B cell (primary cell): ENCODE measurements at regions not wholly inside any gene's neighbourhood (a gene's known extent, or its start where the extent isn't known, plus 50 kb on each side); places are given as distances from the start of the nearest gene placed in this dataset.

ENCODE experiments used
- ATAC-seq: fragments of 200-7000 bp; cut with Tn5 transposase; one replicate; pipeline ENCODE4 v1.10.0; 2021; ENCODE audit warnings: low read depth, mild to moderate bottlenecking, moderate number of reproducible peaks, moderate library complexity
- CTCF ChIA-PET: fragments of 350-600 bp; sonication (Branson Sonifier 250); formaldehyde crosslinking; loops from one replicate; lab custom pipeline; 2021; ENCODE audit warnings: antibody characterized with exemption, inconsistent platforms; lab: Charles Lee
- POLR2A ChIA-PET: fragments of 350-600 bp; sonication (Branson Sonifier 250); formaldehyde crosslinking; loops from one replicate; lab custom pipeline; 2021; ENCODE audit warnings: antibody characterized with exemption; lab: Charles Lee
- DNase-seq: peaks from one replicate; pipeline ENCODE4 v3.0.0; 2013
- H2AFZ ChIP-seq: 2 replicates; pipeline ENCODE4 v1.6.1; 2012; ENCODE audit warnings: mild to moderate bottlenecking, low read depth, low read length; ENCODE audit not compliant: insufficient read depth, poor library complexity, severe bottlenecking
- H3K27ac ChIP-seq, 2 donors: 1 replicate in 1 of 2; 2 replicates in 1 of 2; pipeline ENCODE4 v1.5.1; 2012 to 2013; ENCODE audit warnings: low read length in 2 of 2, mild to moderate bottlenecking in 2 of 2, moderate library complexity in 1 of 2
- H3K27me3 ChIP-seq, 4 experiments: fragments of 200-600 bp in 1 of 4; sonication (generic) in 1 of 4; replicated peaks in 1 of 4; 1 replicate in 2 of 4; 2 replicates in 2 of 4; pipeline versions ENCODE4 v1.6.1 to v1.7.0; 2013 to 2016; ENCODE audit warnings: low read length in 3 of 4, mild to moderate bottlenecking in 2 of 4, mixed read lengths in 1 of 4, moderate library complexity in 1 of 4; ENCODE audit not compliant: insufficient read depth in 4 of 4, control insufficient read depth in 3 of 4; ENCODE audit errors: control extremely low read depth in 1 of 4
- H3K36me3 ChIP-seq, 2 experiments: replicated peaks in 1 of 2; 1 replicate in 1 of 2; 2 replicates in 1 of 2; pipeline versions ENCODE4 v1.6.1 to v1.7.1; 2013; ENCODE audit warnings: low read length in 1 of 2; ENCODE audit not compliant: insufficient read depth in 2 of 2, control insufficient read depth in 1 of 2; ENCODE audit errors: control extremely low read depth in 1 of 2, extremely low read depth in 1 of 2
- H3K4me1 ChIP-seq, 2 donors: fragments of 200-600 bp in 1 of 2; sonication (generic) in 1 of 2; 1 replicate in 1 of 2; 2 replicates in 1 of 2; pipeline versions ENCODE4 v1.5.1 to v1.6.1; 2013 to 2017; ENCODE audit warnings: low read length in 2 of 2; ENCODE audit not compliant: control insufficient read depth in 2 of 2, insufficient read depth in 2 of 2
- H3K4me2 ChIP-seq: replicated peaks from 2 replicates; pipeline ENCODE3; 2012; ENCODE audit warnings: mild to moderate bottlenecking, low read depth, low read length; ENCODE audit not compliant: poor library complexity, severe bottlenecking
- H3K4me3 ChIP-seq, 5 experiments: fragments of 200-600 bp in 1 of 5; sonication (generic) in 1 of 5; 1 replicate in 3 of 5; 2 replicates in 2 of 5; pipeline versions ENCODE4 v1.5.1 to v1.7.0; 2011 to 2016; ENCODE audit warnings: low read length in 4 of 5, mild to moderate bottlenecking in 4 of 5, low read depth in 2 of 5, control low read depth in 1 of 5, moderate library complexity in 1 of 5; ENCODE audit not compliant: insufficient read depth in 1 of 5; ENCODE audit errors: control extremely low read depth in 1 of 5, extremely low read depth in 1 of 5
- H3K79me2 ChIP-seq: fragments of 200-600 bp; sonication (generic); one replicate; pipeline ENCODE4 v1.6.0; 2016; ENCODE audit warnings: low read length; ENCODE audit not compliant: control insufficient read depth, insufficient read depth
- H3K9ac ChIP-seq: fragments of 200-600 bp; sonication (generic); 2 replicates; pipeline ENCODE4 v1.6.1; 2017; ENCODE audit warnings: mild to moderate bottlenecking, low read length, moderate library complexity
- H3K9me3 ChIP-seq, 3 donors: one replicate each; pipeline versions ENCODE4 v1.6.1 to v1.7.1; 2013; ENCODE audit warnings: low read length in 2 of 3; ENCODE audit not compliant: control insufficient read depth in 2 of 3, insufficient read depth in 1 of 3; ENCODE audit errors: control extremely low read depth in 1 of 3
- H4K20me1 ChIP-seq: 2 replicates; pipeline ENCODE4 v1.6.0; 2012; ENCODE audit warnings: mild to moderate bottlenecking, low read length; ENCODE audit not compliant: insufficient read depth, control insufficient read depth, poor library complexity, severe bottlenecking
- H3K27ac Mint-ChIP-seq: one replicate; pipeline ENCODE4 v1.8.0; 2021; ENCODE audit warnings: mixed read lengths
- H3K27me3 Mint-ChIP-seq: one replicate; pipeline ENCODE4 v1.8.0; 2021; ENCODE audit warnings: mixed read lengths
- H3K4me1 Mint-ChIP-seq: one replicate; pipeline ENCODE4 v1.8.0; 2021; ENCODE audit warnings: mixed read lengths
- H3K4me3 Mint-ChIP-seq: one replicate; pipeline ENCODE4 v1.8.0; 2021; ENCODE audit warnings: mixed read lengths
- H3K9me3 Mint-ChIP-seq: one replicate; pipeline ENCODE4 v1.8.0; 2022; ENCODE audit warnings: mixed read lengths; ENCODE audit not compliant: insufficient read depth
- CTCF ChIP-seq: fragments of 200-600 bp; IDR thresholded peaks from one replicate; pipeline ENCODE4 v1.8.0; 2022; ENCODE audit warnings: antibody characterized with exemption, mild to moderate bottlenecking
- EZH2 ChIP-seq: IDR thresholded peaks from 2 replicates; pipeline ENCODE4 v1.6.1; 2012; ENCODE audit warnings: borderline replicate concordance, low read depth, mild to moderate bottlenecking, moderate library complexity, low read length; ENCODE audit not compliant: insufficient read depth, poor library complexity, severe bottlenecking
- WGBS: methylation state at CpG from one replicate; pipeline ENCODE4 v1.1.5; 2013; ENCODE audit warnings: missing lambda C conversion rate; ENCODE audit not compliant: insufficient coverage; 5-methylcytosine and 5-hydroxymethylcytosine counted together
- intact Hi-C: fragments of 100-400 bp; cut with micrococcal nuclease; formaldehyde crosslinking; loops from one replicate; pipeline ENCODE4 v1.10.0; 2022

- no peaks in the 10 kb centered on the region for H3K79me2 ChIP-seq
- no peaks in the 10 kb centered on the region for H3K4me1 ChIP-seq
- no peak for ATAC-seq
- no peak overlapping the region for H3K4me3 ChIP-seq
- no peak overlapping the region for H2AFZ ChIP-seq
- TF ChIP-seq EZH2 (no peak), CTCF (no peak)
- H3K27me3 ChIP-seq = no peaks in the 10 kb centered on the region
- ChIA-PET CTCF (no interaction called here), POLR2A (no interaction called here)
- H3K9me3 Mint-ChIP-seq = no peaks in the 10 kb centered on the region
- no peak overlapping the region for H3K9ac ChIP-seq
- intact Hi-C loops = no loop called here
- no CpG with 5 or more reads among the region's 2 CpGs for WGBS
- no peak overlapping the region for H3K27ac ChIP-seq
- no peaks in the 10 kb centered on the region for H3K9me3 ChIP-seq
- H3K27ac Mint-ChIP-seq = no peak overlapping the region
- H3K4me1 Mint-ChIP-seq = no peaks in the 10 kb centered on the region
- H4K20me1 ChIP-seq = no peaks in the 10 kb centered on the region
- DNase-seq = no peak
- no peak overlapping the region for H3K4me3 Mint-ChIP-seq
- no peak overlapping the region for H3K4me2 ChIP-seq
- H3K36me3 ChIP-seq = no peaks in the 10 kb centered on the region
- no peaks in the 10 kb centered on the region for H3K27me3 Mint-ChIP-seq
Measured at GRCh38 chr4:164304861-164305260, 449.1 kb upstream of the SMIM31 start.

- no peak for ATAC-seq
- Mint-ChIP-seq H3K27ac (no peak overlapping the region), H3K9me3 (no peaks in the 10 kb centered on the region), H3K4me1 (no peaks in the 10 kb centered on the region), H3K27me3 (no peaks in the 10 kb centered on the region), H3K4me3 (no peak overlapping the region)
- Histone ChIP-seq H4K20me1 (no peaks in the 10 kb centered on the region), H3K9me3 (no peaks in the 10 kb centered on the region), H3K4me3 (no peak overlapping the region), H3K36me3 (no peaks in the 10 kb centered on the region), H2AFZ (no peak overlapping the region), H3K4me1 (no peaks in the 10 kb centered on the region), H3K9ac (no peak overlapping the region), H3K79me2 (no peaks in the 10 kb centered on the region), H3K27ac (no peak overlapping the region), H3K27me3 (no peaks in the 10 kb centered on the region), H3K4me2 (no peak overlapping the region)
- POLR2A ChIA-PET = no interaction called here
- WGBS = 80% methylated on average over 1 of the region's 1 CpG
- TF ChIP-seq CTCF (no peak), EZH2 (no peak)
- CTCF ChIA-PET = no interaction called here
- DNase-seq = no peak
- intact Hi-C loops = no loop called here
Measured at GRCh38 chr4:164307262-164307661, 446.7 kb upstream of the SMIM31 start.
